Calu3 (cell line): ENCODE measurements at regions not wholly inside any gene's neighbourhood (a gene's known extent, or its start where the extent isn't known, plus 50 kb on each side); places are given as distances from the start of the nearest gene placed in this dataset.
A peak's percentile ranks its signal among the peaks of the same experiment; 100 is the strongest.

ENCODE experiments used
- BruUV-seq: library from RNA; stranded (reverse); fragments of 400-500 nt; replicated peaks from 2 replicates; lab custom pipeline; 2021; lab: Mats Ljungman, UMichigan
- CTCF ChIA-PET: fragments of 300-600 bp; sonication (Branson Sonifier 250); formaldehyde crosslinking; loops from one replicate; lab custom pipeline; 2022; ENCODE audit warnings: antibody characterized with exemption; lab: Charles Lee
- DNase-seq: peaks from one replicate; pipeline ENCODE4 v3.0.0; 2022
- H3K27ac Mint-ChIP-seq: one replicate; pipeline ENCODE4 v1.8.0; 2022; ENCODE audit warnings: mixed read lengths; ENCODE audit not compliant: unreplicated experiment
- H3K27me3 Mint-ChIP-seq: one replicate; pipeline ENCODE4 v1.8.0; 2022; ENCODE audit warnings: mixed read lengths; ENCODE audit not compliant: unreplicated experiment
- H3K36me3 Mint-ChIP-seq: one replicate; pipeline ENCODE4 v1.8.0; 2022; ENCODE audit warnings: mild to moderate bottlenecking, moderate library complexity, mixed read lengths; ENCODE audit not compliant: insufficient read depth, unreplicated experiment
- H3K4me1 Mint-ChIP-seq: one replicate; pipeline ENCODE4 v1.8.0; 2022; ENCODE audit warnings: mild to moderate bottlenecking, low read depth, mixed read lengths; ENCODE audit not compliant: unreplicated experiment
- H3K4me3 Mint-ChIP-seq: one replicate; pipeline ENCODE4 v1.8.0; 2022; ENCODE audit warnings: mild to moderate bottlenecking, low read depth, moderate library complexity, mixed read lengths; ENCODE audit not compliant: unreplicated experiment
- H3K9me3 Mint-ChIP-seq: one replicate; pipeline ENCODE4 v1.8.0; 2022; ENCODE audit warnings: low read depth, mixed read lengths; ENCODE audit not compliant: unreplicated experiment
- intact Hi-C: fragments of 100-400 bp; cut with micrococcal nuclease; formaldehyde crosslinking; loops from one replicate; pipeline ENCODE4 v1.10.0; 2022; ENCODE audit not compliant: unreplicated experiment
- TF ChIP-seq, protein P1 (sequence below): fragments of 200-600 bp; IDR thresholded peaks from one replicate; pipeline ENCODE4 v1.8.0; 2022; ENCODE audit warnings: antibody characterized with exemption; ENCODE audit not compliant: unreplicated experiment

DNA sequence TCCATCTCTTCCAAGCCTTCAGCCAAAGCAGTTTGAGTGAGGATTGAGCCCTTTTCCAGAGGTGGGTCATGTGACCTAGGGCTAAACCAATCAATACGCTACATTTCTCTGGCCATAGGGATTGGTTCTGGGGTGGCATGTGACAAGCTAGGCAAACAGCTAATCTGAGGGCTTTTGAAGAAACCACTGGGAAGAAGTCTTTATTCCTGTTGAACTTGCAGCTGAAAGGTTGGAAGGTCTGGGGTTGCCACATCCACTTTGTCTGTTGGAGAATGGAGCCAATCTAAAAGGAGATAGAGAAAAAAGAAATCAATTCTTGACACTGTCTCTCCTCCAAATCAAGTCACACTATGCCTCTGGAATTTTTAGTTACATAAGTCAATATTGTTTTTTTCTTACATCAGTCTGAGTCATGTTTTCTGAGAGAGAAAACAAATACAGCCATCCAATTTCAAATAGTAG lies 637.8 kb upstream of the WWC1 start:
- no TSS peak for BruUV-seq
- Mint-ChIP-seq H3K4me1 (peaks cover 42% of the 10 kb centered on the region), H3K4me3 (no peak overlapping the region), H3K36me3 (peaks cover 5% of the 10 kb centered on the region), H3K27me3 (no peaks in the 10 kb centered on the region), H3K9me3 (no peaks in the 10 kb centered on the region), H3K27ac (peak overlapping the region; percentile 61)
- intact Hi-C loops: no loop called here
- DNase-seq: peak; percentile 39
- CTCF ChIA-PET: interaction anchor here (0.6 to 2.0 kb wide), 3 partner anchors 11 to 73 kb away, joined by 3 to 5 read pairs (median 3); no protein-coding TSS in a partner anchor
- TF ChIP-seq, protein P1, sequence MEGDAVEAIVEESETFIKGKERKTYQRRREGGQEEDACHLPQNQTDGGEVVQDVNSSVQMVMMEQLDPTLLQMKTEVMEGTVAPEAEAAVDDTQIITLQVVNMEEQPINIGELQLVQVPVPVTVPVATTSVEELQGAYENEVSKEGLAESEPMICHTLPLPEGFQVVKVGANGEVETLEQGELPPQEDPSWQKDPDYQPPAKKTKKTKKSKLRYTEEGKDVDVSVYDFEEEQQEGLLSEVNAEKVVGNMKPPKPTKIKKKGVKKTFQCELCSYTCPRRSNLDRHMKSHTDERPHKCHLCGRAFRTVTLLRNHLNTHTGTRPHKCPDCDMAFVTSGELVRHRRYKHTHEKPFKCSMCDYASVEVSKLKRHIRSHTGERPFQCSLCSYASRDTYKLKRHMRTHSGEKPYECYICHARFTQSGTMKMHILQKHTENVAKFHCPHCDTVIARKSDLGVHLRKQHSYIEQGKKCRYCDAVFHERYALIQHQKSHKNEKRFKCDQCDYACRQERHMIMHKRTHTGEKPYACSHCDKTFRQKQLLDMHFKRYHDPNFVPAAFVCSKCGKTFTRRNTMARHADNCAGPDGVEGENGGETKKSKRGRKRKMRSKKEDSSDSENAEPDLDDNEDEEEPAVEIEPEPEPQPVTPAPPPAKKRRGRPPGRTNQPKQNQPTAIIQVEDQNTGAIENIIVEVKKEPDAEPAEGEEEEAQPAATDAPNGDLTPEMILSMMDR: no peak

DNA sequence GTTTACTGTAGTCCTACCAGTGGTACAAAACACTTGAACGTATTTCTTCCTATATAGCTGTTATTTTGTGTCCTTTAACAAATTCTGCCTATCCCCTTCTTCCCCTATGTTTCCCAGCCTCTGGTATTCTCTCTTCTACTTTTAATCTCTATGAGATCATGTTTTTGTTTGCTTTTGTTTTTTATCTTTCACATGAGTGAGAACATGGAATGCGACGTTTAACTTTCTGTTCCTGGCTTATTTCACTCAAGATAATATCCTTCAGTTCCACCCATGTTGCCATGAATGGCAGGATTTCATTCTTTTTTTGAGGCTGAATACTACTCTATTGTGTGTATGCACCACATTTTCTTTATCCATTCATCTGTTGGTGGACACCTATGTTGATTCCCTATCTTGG lies 634.4 kb upstream of the WWC1 start:
- peaks cover 5% of the 10 kb centered on the region for H3K36me3 Mint-ChIP-seq
- TF ChIP-seq, protein P1: no peak
- no peaks in the 10 kb centered on the region for H3K27me3 Mint-ChIP-seq
- H3K9me3 Mint-ChIP-seq: no peaks in the 10 kb centered on the region
- CTCF ChIA-PET: no interaction called here
- DNase-seq: no peak
- no peak overlapping the region for H3K4me3 Mint-ChIP-seq
- no peak overlapping the region for H3K27ac Mint-ChIP-seq
- no TSS peak for BruUV-seq
- peaks cover 39% of the 10 kb centered on the region for H3K4me1 Mint-ChIP-seq
- intact Hi-C loops: no loop called here

DNA sequence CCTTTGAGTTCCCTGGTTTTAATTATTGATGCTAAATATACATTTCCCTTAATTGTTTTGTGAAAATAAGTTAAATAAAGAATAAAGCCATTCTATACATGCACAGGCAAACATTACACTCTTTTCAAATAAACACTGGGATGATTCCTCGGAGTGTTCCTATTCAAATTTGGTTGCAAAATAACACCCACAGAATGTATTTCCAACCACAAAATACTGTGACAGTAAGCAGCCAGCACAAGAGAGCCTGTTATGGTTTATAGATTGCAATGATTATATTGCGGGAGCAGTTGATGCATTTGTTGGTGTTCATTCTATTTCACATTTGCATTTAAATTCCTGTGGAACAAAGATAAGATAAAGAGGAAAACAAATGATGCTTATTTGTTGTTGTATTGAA lies 632.6 kb upstream of the WWC1 start:
- intact Hi-C loops: no loop called here
- Mint-ChIP-seq H3K27ac (no peak overlapping the region), H3K36me3 (no peaks in the 10 kb centered on the region), H3K9me3 (no peaks in the 10 kb centered on the region), H3K4me3 (no peak overlapping the region), H3K27me3 (no peaks in the 10 kb centered on the region), H3K4me1 (peaks cover 30% of the 10 kb centered on the region)
- TF ChIP-seq, protein P1: no peak
- CTCF ChIA-PET: no interaction called here
- no peak for DNase-seq
- BruUV-seq: no TSS peak

DNA sequence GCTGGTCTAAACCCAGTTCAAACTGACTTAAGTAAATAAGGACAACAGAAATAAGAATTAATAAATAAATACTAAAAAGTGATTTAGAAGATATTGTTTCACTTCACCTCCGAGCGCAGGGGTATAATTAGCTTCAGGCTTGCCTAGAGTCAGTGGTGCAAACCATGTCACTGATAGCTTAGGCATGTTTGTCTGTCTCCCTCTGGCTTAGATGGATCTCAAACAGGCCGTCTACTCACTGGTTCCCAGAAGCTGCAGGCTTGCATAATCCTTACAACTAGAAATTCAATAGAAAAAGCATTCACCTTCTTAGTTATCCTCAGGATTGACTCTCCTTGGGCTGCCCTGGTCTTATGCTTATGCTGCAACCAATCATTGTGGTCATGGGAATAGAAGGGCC lies 629.8 kb upstream of the WWC1 start:
- Mint-ChIP-seq H3K36me3 (no peaks in the 10 kb centered on the region), H3K4me3 (no peak overlapping the region), H3K27me3 (no peaks in the 10 kb centered on the region), H3K4me1 (peaks cover 20% of the 10 kb centered on the region), H3K27ac (no peak overlapping the region), H3K9me3 (no peaks in the 10 kb centered on the region)
- BruUV-seq: no TSS peak
- CTCF ChIA-PET: no interaction called here
- TF ChIP-seq, protein P1: no peak
- intact Hi-C loops: no loop called here
- DNase-seq: no peak
